G401.6 (cell line): ENCODE measurements at regions not wholly inside any gene's neighbourhood (a gene's known extent, or its start where the extent isn't known, plus 50 kb on each side); places are given as distances from the start of the nearest gene placed in this dataset.
"Not testable (repeated sequence)": the region's sequence is repeated elsewhere in the genome, so short reads cannot be mapped to it uniquely, and the experiment has no call there.

Source experiments
- FAIRE-seq: peaks from 2 replicates; lab custom pipeline; 2012; peaks lifted over from hg19 to GRCh38; lab: Jason Lieb, UNC

DNA sequence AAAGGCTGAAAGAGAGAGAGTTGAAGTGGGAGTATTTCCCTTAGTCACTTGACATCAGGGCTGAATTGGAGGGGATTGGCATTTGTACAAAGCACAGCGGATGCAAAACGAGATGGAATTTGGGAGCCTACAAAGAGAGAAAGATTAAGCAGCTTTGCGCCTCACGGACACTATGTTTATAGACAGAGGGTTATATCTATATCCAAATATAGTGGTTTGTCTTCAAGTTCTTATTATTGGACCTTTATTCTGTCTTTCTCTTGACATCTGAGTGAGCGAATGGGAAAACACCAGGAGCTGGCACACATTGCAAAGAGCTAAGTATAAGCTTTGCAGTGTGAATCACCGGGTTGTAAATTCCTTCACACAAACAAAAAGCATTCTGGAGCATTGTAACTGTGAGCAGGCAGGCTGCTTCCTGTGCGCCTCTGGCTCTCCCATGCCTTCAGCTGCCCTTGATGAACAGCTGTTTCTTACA is 500.2 kb downstream of the STIM2 start:
- FAIRE-seq: no peak

GRCh38 chr4:27364509-27364908 is 503.9 kb downstream of the STIM2 start:
- no peak for FAIRE-seq

GRCh38 chr4:27366104-27366823 is 505.6 kb downstream of the STIM2 start:
- FAIRE-seq: no peak

DNA sequence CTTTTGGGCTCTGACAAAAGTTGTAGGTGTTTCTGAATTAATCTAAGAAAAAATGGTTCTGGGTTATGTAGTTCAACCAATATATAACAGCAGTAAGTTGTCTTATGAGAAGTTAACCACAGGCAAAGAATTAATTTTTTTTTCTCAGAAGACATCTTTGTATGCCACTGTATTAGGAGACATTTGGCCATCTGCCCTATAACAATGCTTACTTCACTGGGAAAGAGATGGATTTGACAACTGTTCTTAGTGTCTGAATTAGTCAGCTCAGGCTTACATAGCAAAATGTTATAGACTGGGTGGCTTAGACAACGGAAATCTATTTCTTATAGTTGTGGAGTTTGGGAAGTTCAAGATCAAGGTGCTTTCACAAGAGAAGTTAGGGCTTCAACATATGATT is 508.1 kb downstream of the STIM2 start:
- no peak for FAIRE-seq

DNA sequence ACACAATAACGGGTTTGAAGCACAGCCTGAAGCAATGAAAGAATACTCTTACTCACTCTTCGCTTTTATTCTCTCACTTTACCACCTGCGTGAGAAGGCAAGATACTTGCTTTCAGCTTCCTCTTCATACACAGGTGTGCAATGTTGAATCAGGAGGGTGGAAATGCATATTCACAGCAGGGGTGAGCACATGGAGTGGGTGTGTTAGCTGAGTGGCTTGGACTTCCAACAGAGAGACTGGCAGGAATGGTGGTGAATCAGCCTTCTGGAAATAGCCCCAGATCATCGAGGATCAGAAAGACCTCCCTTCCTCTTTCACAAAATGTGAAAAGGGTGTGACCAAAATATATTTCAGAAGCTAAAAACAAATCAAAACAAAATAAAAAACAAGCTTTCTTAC is 521.2 kb downstream of the STIM2 start:
- no peak for FAIRE-seq

GRCh38 chr4:27387711-27388110 is 527.1 kb downstream of the STIM2 start:
- no peak for FAIRE-seq

- no peak for FAIRE-seq
These were observed 537.2 kb downstream of the STIM2 start for GRCh38 chr4:27397886-27398285.

GRCh38 chr4:27398631-27399310 is 538.1 kb downstream of the STIM2 start:
- FAIRE-seq: no peak

DNA sequence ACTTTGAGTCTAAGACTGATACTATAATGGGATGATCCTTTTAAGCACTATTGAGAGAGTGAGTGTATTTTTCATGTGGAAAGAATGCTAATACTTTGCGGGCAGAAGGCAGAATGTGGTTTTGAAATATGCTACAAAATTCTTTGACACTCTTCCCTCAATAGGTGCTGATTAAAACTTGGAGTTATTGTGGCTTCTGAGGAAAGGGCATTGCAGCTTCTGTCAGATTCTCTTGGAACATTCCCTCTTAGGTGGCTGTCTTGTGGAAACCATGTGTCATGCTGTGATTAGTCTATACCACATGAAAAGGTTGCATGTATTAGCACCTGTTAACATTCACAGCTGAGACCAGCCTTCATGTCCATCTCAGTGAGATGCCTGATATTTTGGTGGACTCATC is 547.0 kb downstream of the STIM2 start:
- no peak for FAIRE-seq

DNA sequence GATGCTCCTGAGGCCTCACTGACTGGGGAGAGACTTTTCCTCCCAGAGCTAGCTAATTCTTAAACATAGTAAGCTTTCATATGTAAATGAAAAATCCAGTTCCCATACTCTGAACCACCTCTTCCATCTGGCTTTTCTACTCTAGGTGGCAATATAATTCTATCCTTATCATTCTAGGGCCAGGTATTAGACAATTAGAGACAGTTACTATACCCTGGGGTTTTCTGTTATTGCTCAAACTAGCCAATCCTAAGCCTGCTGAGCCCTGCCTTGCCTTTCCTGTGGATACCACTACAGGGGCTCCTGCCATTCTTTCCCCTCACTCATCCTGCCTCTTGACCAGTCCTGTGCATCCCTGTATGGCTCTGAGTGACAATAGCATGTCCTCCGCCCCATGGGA is 552.0 kb downstream of the STIM2 start:
- FAIRE-seq: no peak

GRCh38 chr4:27414887-27415731 is 554.5 kb downstream of the STIM2 start:
- no peak for FAIRE-seq

DNA sequence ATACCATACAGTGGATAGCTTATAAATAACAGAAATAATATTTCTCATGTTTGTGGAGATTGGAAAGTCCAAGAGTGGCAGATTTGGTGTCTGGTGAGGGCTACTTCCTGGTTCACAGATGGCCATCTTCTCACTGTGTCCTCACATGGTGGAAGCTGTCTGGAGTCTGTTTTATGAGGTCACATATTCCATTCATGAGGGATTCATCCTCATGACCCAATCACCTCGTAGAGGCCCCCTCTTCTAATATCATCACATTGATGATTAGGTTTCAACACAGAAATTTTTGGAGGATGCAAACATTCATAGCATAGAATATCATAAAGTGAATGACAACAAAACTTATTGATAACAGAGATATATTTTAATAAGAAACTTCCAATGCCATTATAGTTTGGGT is 568.0 kb downstream of the STIM2 start:
- FAIRE-seq: no peak

DNA sequence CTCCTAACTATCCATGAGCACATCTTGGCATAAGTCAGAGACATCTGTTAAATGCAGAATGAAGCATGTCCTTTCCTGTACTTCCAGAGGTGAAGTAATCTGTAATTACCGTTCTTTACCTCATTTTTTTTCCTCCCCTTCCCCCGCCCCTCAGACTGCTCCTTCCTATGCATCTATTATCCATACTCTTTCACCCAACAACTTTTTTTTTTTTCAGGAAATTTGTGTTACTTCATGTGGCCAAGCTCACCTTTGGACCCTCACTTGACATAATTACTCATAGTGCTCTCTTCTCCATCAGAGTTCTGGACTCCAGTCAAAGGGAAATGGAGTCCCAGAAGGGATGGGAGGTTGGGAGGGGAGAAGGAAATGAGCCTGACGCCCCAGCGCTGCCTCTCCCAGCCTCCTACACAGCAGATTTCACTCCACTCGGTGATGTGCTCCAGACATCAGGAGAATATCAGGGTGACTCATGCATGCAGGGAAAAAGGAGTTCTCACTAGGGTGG is 568.8 kb downstream of the STIM2 start:
- no peak for FAIRE-seq

DNA sequence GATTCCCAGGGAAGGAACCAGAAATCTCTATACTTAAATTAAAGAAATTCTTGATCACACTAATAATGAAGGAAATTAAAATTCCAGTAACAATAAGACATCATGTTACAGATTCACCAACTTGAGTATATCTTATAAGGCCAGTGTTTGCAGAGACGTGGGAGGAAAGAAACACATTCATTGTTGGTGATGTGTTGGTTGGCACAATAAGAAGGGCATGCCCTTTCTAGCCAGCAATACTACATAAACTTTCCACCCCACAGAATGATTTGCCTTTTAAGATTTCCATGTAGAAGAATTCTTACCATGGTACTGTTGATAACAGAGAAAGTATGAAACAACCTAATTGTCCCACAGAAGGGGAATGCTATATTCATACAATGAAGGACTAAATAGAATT is 581.5 kb downstream of the STIM2 start:
- FAIRE-seq: no peak

DNA sequence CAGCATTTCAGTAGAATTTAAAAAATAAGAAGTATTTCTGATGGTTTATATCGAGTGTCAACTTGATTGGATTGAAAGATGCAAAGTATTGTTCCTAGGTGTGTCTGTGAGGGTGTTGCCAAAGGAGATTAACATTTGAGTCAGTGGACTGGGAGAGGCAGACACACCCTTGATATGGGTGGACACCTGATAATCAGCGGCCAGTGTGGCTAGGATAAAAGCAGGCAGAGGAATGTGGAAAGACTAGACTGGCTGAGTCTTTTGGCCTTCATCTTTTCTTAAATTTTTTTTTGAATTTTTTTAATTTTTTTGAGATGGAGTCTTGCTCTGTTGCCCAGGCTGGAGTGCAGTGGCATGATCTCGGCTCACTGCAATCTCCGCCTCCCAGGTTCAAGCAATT is 582.0 kb downstream of the STIM2 start:
- not testable (repeated sequence) for FAIRE-seq

DNA sequence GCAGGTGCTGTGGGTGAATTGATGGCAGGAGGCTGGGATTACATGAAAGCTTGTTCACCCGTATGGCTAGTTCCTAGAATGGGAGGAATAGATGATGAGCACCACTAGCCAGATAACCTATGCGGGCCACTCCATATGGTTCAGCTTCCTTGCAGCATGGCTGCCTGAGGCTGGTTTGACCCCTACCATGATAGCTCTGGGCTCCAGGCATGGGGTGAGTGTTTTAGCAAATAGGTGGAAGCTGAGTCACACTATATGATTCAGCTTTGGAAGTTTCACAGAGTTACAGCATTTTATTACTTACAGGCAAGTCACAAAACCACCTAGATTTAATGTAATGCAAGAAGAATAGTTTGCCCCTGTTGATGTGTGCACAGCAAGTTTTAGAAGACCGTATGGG is 603.2 kb downstream of the STIM2 start:
- no peak for FAIRE-seq

DNA sequence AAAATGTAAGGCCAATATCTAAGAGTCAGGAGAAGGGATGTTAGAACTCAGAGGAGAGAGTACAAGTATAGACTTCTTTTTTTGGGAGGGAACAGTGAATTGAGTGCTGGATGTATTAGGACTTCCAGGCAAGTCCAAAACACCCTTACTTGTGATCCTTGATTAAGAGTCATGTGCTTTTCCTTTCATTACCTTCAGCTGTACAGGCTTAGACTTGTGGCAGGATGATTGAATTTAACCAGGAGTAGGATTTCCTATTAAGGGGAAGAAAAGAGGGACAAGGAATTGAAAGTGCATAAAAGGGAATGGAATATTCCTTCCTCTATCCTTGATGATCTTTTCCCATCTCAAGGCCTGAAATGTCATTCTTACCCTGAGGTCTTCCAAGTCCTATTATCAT is 606.7 kb downstream of the STIM2 start:
- no peak for FAIRE-seq

GRCh38 chr4:27472364-27472763 is 611.7 kb downstream of the STIM2 start:
- FAIRE-seq: no peak

- FAIRE-seq: no peak
These were observed 614.0 kb downstream of the STIM2 start for GRCh38 chr4:27474691-27475090.

GRCh38 chr4:27484216-27484615 is 623.6 kb downstream of the STIM2 start:
- FAIRE-seq: no peak

GRCh38 chr4:27490315-27490714 is 629.7 kb downstream of the STIM2 start:
- no peak for FAIRE-seq

DNA sequence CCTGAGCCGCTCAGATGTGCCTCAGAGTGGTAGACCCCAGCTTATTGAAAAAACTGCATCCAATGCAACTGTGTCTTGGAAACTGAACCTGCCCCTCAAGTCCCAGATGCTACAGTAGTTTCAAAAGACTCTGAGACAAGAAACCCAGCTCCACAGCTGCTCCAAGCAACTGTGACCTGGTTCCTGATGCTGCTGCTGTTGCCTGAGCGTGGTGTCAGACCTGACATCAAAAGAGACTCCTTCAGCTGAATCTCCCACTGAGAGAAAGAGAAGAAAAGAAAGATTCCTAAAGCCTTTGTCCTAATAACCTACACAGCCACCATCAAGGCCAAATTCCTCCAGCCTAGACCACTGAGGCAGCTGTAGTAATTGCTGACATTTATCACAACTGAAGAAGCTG is 630.1 kb downstream of the STIM2 start:
- FAIRE-seq: no peak

DNA sequence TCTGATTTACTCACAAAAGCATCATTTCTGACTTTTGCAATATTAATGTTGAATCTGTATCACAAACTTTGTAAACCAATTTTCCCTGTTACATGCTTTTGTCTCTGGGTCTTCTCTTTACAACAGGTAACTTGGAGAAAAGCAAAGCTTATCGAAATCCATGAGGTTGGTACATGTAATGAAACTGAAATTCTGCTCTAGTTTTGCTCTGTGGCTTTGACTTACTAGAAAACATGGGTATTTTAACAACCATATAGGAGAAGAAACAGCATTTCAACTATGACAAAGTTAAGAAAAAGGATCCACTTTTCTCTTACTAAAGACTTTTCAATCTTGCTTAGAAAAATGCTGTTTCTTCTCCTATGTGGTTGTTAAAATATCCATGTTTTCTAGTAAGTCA is 645.8 kb downstream of the STIM2 start:
- FAIRE-seq: no peak
